ENCODE measurements at regions not wholly inside any gene's neighbourhood (a gene's known extent, or its start where the extent isn't known, plus 50 kb on each side); places are given as distances from the start of the nearest gene placed in this dataset.

DNA sequence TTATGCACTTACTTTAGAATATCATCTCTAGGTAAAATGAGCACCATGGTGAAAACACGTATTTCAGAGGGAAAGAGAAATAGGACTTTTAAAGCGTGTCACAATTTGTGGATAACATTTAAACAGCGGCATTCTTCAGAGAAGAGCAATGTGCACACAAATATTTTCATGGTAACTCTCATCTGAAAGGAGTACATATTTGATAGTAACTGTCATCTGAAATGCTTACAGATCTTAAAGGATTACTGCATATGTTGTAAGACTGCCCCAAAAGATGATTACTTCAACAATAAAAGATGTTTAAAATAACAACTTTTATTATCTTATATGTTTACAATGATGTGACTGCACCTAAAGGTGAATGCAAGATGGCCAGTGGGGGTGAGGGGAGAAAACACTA, 408.8 kb downstream of the PLA2G4A start:
- DNase-seq (ENCODE audit: low spot score) = no peak

DNA sequence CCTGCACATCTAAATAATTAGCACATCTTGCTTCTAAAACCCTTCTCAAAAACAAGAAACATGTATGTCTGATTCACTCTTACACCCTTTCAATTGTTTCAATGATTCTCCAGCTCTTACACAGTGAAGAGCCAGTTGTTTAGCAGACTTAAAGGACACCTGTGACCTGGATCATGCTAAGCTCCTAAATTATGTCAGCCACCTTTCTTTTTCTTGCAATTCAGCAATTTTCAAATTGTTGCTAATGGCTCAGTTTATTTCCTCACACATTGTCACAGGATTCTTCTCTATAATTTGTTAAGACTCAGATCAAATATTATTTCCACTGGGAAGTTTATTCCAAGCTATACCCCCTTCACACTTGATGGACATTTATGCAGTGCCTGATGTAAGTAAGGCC, 413.2 kb downstream of the PLA2G4A start:
- DNase-seq (ENCODE audit: low spot score) = no peak

DNA sequence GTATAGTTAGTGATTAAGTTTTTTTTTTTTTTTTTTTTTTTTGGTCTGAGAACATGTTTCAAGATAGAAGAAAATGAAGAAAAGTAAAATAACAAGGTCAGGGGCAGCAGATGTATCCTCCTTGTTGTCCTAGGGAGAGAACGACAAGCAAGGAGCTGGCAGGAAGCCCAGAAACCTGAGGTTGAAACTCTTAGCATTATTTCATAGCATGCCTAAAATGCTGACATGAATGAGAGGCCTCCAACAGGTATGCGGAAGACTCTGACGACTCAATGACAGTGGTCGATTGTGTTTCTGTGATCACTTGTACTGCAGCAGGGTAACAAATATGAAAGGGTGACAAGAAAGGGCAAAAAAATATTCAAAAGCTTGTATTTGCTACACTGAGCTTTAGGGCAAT, 415.9 kb downstream of the PLA2G4A start:
- peak; percentile 23 for DNase-seq (ENCODE audit: low spot score)

DNA sequence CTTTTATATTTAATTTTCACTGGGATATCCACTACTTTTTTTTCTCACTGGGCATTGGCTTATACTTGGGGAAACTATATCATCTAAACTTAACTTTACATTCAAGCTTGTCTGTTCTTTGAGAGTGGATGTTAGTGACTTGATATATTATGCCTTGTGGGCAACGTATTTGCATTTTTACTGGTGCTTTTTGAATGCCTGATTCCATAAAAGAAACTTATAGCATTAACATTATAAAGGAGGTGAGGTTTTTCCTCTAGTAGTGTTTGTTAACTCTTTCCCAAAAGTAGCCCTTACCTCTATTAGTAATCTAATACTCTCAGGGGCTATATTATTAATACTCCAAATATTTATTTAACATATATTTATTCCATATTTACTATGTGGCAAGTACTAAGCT, 416.5 kb downstream of the PLA2G4A start:
- DNase-seq (ENCODE audit: low spot score) = no peak

DNA sequence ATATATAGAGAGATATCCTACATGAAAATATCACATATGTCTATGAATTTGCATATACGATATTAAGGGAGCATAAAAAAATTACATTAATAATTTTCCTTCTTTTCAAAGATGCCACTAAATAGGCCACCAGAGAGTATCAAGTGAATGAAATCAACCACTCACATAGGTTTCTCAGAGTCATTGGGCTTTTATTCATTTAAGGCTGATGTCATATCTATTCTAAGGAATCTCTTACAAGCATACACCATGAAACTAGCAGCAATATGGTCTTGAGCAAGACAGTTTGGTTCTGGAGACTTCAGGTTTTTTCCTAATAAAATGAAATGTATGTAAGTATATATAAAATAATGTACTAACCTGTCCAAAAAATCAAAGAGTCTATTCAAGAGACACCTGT, 420.4 kb downstream of the PLA2G4A start:
- no peak for DNase-seq (ENCODE audit: low spot score)

DNA sequence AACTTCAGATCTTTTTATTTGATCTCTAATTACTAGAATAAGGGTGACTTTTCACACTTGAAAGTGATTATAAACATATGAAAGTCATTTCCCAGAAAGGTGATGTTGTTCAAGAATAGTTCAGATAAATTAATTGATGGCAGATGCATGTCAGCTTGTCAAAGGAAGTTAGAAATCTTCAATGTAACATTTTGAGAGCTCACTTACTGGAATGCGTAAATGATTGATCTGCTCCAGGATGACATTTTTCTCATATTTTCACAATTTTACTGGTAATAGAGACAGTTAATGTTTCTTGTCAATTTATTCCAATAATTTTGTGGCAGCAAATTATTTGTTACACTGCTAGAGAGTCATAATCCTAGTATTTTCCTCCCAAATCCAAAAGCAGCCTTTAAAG, 424.2 kb downstream of the PLA2G4A start:
- DNase-seq (ENCODE audit: low spot score) = no peak

DNA sequence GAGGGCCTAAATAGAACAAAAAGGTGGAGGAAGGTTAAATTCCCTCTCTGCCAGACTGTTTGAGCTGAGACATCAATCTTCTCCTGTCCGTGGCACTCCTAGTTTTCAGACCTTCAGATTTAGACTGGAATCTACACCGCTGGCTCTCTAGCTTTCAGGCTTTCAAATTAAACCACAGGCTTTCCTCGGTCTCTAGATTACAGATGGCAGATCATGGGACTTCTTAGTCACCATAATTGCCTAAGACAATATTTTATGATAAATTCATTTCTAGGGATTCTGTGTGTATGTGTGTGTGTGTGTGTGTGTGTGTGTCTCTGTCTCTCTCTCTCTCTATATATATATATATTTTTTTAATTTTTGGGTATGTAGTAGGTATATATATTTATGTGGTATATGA, 428.7 kb downstream of the PLA2G4A start:
- DNase-seq (ENCODE audit: low spot score) = no peak

DNA sequence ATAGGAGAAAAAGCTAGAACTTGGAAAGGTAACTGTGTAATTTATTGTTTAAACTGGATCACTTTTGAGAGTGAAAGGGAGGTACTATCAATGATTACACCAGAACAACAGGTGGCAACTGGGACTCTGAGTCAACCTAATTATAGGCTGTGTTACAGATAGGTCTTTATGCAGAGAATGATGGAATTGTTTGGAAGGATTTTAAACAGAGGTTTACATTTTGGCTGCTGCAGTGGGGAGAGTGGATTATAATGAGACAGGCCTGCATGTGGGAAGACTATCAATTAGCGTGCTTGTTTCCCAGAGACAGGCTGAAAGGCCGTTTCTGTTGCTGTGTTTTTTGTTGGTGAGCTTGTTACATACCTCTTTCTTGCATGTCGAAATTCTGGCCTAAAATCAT, 432.9 kb downstream of the PLA2G4A start:
- no peak for DNase-seq (ENCODE audit: low spot score)

DNA sequence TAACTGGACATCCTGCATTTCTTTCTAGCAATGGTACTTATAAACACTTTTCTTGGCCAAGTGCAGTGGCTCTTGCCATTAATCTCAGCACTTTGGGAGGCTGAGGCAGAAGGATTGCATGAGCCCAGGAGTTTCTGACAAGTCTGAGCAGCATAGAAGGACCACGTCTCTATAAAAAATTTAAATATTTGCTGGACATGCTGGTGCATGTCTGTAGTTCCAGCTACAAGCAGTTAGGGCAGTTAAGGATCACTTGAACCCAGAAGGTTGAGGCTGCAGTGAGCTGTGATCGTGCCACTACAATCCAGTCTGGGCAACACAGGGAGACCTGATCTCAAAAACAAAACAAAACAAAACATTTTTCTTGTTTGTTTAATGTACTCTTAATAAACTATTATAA, 434.0 kb downstream of the PLA2G4A start:
- no peak for DNase-seq (ENCODE audit: low spot score)

DNA sequence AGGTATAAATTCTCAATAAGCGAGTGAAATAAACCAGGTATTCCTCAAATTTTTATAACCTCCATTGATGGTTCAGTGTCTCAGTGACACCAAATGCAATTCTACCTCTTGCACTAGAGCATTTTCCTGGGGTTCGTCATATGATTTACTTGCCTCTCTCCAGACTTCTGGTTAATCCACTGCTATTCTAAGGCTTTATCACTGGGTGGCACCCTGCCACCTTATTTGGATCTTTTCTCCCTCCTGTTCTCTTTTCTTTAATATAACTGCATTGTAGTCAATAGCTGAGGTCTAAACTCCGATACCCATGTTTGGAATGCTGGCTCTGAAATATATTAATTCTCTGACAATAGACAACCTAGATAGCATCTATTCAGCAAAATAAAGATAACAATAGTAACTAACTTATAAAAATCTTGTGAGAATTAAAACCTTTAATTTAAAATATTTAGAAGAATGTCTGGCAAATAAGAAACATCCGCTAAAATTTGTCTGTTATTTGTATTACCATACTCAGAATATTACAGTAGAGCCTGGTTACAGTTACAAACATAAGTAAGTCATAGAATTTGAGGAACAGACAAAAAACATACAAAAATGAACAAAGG, 436.4 kb downstream of the PLA2G4A start:
- DNase-seq (ENCODE audit: low spot score) = peak; percentile 49

DNA sequence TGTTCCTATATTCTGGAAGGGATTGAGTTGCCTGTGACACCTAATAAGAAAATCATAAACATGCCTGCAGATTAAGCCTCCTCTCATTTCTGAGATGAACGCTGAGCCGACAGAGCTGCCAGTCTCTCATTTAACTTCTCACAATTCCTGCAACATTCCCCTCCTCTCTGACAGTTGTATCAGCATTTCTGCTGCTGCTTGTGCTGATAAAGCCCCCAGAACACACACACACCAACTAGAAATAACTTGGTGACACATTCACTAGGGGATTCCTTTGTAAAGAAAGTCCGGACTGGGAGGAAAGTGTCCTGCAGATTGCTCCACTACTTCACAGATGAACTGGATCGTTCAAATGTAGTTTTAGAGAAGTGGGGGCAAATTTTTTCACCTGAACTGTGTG, 437.3 kb downstream of the PLA2G4A start:
- no peak for DNase-seq (ENCODE audit: low spot score)

DNA sequence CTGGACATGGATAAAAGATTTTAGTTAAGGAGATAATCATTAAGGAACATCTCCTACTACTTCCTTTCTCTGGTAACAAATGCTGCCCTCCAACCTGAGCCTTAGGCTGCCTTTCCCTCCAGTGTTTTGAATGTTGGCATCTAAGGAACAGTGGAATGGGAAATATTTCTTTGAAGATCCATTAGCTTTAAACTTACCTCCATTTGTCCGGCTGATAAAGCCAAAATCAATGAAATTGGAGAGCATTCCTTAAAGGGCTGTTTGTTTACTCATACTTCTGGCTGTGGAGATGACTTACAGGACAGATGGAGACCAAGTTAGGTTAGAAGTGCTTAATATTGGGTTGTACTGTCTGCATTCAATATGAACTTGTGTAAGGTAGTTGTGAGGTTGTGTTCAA, 439.1 kb downstream of the PLA2G4A start:
- no peak for DNase-seq (ENCODE audit: low spot score)

DNA sequence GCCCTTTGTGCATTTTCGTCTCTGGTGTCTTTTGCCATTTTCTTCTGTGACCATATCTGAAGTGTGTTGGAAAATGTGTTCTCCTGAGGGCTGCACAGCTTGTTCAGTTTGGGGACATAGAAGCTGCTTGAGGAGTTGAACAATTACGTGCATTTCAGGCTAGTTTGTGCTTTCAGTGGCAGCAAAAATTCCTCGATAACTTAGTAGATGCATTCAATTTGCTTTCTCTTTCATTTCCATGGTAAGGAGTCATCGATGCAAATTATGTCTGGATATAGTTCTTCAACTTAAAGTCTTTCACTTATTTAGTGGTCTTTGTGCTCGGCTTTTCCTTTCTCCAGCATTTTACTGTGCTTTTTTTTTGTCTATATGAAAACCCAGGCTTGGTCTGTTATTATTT, 441.5 kb downstream of the PLA2G4A start:
- no peak for DNase-seq (ENCODE audit: low spot score)

DNA sequence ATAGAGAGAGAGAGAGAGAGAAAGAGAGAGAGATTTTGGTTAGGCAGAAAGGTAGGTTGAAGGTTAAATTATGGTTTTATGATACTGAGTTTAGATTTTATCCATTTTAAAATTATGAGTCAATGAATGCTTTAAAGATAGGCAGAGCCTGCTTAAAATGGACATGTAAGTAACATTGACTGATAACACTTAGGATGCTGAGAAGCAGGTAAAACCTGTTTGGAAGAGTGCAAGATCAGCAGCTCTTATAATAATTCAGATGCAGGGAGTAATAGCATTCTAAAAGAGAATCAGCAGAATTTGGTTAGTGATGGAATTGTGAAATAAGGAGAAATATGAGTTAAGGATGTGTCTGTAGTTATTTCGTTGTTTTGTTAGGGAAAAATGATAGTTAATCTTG, 446.6 kb downstream of the PLA2G4A start:
- no peak for DNase-seq (ENCODE audit: low spot score)

DNA sequence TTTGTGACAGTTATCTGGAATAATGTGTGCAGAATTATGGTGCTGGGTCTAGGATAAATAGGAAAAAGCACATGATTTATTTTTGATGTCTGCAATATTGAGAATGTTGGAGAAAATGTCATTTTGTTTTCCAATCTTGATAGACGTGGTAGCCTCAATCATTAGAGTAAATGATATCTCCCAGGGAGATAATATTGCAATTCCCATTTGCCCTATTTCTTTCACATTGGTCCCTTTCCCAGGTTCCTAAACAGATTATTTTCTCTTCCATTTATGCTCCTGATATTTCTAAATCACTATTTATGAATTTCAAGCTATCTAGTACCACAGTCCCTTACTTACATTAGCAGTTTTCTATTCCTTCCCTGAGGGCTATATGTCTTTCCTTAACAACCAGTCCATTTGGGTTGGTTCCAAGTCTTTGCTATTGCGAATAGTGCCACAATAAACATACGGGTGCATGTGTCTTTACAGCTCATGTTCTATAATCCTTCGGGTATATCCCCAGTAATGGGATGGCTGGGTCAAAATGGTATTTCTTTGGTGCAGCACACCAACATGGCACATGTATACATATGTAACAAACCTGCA, 447.3 kb downstream of the PLA2G4A start:
- DNase-seq (ENCODE audit: low spot score) = no peak

DNA sequence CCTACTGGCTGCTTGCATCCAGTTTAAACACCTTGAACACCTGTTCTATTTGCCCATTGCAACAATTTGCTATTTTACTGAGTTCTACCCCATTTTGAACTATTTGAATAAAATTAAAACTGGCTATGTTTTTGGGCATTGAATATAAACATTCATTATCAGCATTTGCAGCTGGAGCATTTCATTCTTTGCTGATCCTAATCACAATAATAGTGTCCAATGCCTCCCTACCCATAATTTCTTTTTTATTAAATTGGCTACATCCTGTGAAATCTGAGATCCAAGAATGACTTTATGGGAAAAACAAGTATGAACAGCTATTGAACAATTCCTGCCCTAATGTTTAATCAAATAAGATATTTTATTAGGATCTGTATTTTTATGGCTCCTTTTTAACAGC, 447.9 kb downstream of the PLA2G4A start:
- no peak for DNase-seq (ENCODE audit: low spot score)

DNA sequence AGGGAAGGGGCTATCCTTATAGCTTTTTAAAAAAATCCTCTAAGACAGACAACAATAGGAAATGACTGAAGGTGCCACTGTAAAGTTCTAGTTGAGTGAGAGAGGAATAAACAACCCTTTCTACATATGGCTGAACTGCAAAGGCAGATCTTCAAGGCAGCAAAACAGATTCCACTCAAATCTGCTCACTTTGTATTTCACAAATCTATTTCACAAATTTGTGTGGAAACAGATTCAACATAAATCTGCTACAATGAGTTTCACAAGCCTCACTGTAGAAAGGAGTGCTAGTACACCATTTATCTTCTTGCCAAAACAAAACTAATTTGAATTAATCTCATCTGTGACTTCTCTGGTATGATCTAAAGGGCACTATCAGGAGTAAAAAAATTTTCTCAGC, 451.3 kb downstream of the PLA2G4A start:
- DNase-seq (ENCODE audit: low spot score) = no peak

DNA sequence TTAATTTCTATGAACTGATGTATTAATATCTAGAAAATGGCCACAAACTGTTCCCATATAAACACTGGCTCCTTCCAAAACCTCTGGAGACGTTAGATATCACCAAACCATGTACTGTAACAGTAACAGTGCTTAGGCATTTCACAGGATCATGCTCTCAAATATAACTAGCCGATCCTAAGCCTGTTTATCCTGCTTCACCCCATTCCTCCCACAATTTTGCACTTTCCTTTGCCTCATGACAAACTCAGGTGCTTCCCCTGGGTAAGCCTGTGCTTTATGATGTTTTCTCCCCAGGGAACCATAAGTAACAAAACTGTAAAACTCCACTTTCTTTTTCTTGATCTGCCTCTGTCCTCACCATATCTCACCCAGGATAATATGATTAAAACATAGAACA, 452.3 kb downstream of the PLA2G4A start:
- no peak for DNase-seq (ENCODE audit: low spot score)

DNA sequence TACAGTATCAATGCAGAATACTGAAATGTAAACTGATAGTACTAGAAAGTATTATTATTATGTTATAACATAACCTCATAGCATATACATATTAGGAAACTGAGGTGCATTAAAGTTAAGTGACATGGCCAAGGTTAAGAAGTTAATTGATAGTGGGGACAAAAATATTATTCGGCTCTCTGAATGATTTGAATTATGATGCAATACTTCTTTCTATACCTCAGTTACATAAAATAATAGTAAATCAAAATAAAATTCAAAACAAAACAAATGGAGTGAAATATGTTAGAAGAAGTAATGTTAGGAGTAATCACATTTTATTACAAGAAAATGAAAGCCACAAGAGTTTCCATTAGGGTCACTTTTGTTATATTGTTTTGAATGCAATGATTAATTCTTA, 455.2 kb downstream of the PLA2G4A start:
- DNase-seq (ENCODE audit: low spot score) = no peak

DNA sequence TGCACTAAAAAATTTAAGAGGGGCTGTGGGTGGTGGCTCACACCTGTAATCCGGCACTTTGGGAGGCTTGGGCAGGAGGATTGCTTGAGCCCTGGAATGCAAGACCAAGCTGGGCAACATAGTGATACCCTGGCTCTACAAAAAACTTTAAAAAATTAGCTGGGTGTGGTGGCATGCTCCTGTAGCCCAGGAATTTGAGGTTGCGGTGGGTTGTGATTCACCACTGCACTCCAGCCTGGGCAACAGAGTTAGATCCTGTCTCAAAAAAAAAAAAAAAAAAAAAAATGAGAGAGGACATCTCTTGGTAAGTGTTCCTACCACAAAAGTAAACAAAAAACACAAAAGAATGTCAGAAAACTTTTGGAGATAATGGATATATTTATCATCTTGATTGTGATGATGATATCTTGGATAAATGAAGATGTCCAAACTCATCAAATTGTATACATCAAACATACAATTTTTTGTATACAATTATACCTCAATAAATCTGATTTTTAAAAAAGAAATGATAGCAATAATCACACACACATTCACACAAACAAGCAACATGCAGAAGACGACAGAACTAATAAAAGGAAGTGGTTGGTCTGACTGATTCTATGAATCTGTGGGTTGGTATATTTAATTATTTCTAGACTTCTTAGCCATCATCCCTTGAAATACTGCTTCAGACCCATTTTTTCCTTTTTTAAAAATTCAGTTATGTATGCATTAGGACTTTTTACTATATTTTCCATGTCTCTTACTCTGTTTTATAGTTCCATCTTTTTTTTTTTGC, 465.9 kb downstream of the PLA2G4A start:
- no peak for DNase-seq (ENCODE audit: low spot score)

DNA sequence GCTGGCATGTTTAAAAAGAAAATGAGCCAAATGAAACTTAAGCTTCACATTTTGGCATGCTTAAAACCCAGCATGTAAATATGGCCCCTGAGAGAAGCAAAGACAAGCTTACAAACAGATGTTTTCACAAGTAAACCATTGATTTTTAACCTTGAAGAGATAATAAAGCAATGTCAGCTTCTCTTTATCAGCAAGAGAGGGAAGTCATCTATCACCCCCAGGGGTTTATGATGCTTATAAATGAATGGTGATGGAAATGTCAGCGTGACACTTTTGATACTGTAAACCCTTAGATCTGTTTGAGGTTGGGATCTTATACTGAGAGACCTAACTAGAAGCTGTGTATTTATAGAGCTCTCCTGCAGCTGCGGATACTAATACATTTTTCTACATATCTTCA, 471.3 kb downstream of the PLA2G4A start:
- DNase-seq (ENCODE audit: low spot score) = no peak

DNA sequence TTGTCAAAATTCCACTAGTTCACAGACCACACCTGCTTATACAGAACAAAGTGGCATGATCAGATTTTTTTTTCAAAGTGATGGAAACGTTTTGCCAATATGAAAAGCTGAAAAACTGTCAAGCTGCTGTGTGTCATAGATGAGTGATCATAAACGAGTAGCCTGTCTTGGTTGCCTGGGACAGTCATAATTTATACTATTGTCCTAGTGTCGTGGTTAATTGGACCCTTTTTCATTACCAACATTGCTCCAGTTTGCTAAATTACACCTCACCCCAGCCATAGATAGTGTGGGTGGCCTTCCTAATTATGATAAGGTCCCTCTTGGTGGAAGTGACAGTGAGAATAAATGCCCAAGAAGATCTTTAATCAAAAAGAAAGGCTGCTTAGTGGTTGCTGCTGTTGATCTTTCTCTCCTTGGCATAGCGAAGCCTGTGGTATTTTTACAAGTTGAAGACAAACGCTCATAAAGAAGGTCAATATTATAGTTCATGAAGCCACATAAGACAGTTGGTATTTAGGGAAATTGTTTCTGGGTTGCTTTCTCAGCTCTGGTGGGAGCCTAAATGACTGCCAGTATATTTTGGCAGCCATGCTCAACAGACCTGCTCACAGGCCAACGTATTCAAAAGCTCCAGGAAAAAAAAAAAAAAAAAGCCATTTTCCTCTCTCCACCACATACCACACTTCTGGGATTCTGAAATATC, 478.1 kb downstream of the PLA2G4A start:
- DNase-seq (ENCODE audit: low spot score) = no peak

DNA sequence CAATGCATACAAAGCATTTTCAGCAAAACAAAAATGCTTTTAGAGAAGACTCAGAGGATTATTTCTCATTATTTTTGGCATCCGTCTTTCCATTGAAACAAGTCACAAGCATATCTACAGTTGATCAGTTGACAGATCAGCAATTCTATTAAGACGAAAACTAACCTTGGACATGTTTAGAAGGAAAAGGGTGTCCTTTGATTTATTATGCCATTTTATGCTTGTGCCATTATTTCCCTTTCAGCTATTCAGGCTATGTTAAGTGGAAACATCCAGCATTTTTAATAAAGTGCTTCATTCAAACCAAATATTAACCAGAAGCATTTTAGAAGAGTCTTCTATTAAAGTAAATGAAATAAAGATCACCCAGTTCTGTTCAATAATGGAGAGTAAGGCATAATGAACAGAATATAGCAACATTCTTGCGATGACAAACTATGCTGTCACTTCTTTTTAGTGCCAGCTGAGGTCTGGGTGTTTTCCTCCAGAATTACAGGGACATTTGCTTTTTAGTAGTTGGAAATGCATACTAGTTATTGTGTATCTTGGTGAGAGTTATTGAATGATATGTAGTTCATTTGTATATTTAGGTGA, 481.4 kb downstream of the PLA2G4A start:
- DNase-seq (ENCODE audit: low spot score) = no peak

All from iPS-NIHi11 (cell line).